Epithelial cell of proximal tubule (primary cell): ENCODE measurements at regions not wholly inside any gene's neighbourhood (a gene's known extent, or its start where the extent isn't known, plus 50 kb on each side); places are given as distances from the start of the nearest gene placed in this dataset.

Source experiments
- DNase-seq: peaks from one replicate; pipeline ENCODE4 v3.0.0-alpha.2; 2011; ENCODE audit warnings: low read depth
- H3K4me3 ChIP-seq: 2 replicates; pipeline ENCODE4 v1.5.1; 2011; ENCODE audit warnings: low read depth, mild to moderate bottlenecking, low read length
- TF ChIP-seq, protein P1 (sequence below): conservative IDR thresholded peaks from 2 replicates; pipeline ENCODE4 v1.5.1; 2012; ENCODE audit warnings: low read depth, mild to moderate bottlenecking, low read length

- TF ChIP-seq, protein P1, sequence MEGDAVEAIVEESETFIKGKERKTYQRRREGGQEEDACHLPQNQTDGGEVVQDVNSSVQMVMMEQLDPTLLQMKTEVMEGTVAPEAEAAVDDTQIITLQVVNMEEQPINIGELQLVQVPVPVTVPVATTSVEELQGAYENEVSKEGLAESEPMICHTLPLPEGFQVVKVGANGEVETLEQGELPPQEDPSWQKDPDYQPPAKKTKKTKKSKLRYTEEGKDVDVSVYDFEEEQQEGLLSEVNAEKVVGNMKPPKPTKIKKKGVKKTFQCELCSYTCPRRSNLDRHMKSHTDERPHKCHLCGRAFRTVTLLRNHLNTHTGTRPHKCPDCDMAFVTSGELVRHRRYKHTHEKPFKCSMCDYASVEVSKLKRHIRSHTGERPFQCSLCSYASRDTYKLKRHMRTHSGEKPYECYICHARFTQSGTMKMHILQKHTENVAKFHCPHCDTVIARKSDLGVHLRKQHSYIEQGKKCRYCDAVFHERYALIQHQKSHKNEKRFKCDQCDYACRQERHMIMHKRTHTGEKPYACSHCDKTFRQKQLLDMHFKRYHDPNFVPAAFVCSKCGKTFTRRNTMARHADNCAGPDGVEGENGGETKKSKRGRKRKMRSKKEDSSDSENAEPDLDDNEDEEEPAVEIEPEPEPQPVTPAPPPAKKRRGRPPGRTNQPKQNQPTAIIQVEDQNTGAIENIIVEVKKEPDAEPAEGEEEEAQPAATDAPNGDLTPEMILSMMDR = no peak
- H3K4me3 ChIP-seq = no peak overlapping the region
- DNase-seq = no peak
Measured at GRCh38 chr9:25537808-25538207, 140.4 kb downstream of the TUSC1 start.

GRCh38 chr9:25519286-25519685 is 159.0 kb downstream of the TUSC1 start:
- no peak overlapping the region for H3K4me3 ChIP-seq
- TF ChIP-seq, protein P1 = no peak
- DNase-seq = no peak

- no peak for DNase-seq
Measured at GRCh38 chr9:25517701-25518100, 160.5 kb downstream of the TUSC1 start.

GRCh38 chr9:25513509-25514033 is 164.7 kb downstream of the TUSC1 start:
- TF ChIP-seq, protein P1 = no peak
- no peak for DNase-seq
- no peak overlapping the region for H3K4me3 ChIP-seq

More at GRCh38 chr9:25517701-25518100, 160.5 kb downstream of the TUSC1 start:
- H3K4me3 ChIP-seq = no peak overlapping the region
- TF ChIP-seq, protein P1 = no peak

DNA sequence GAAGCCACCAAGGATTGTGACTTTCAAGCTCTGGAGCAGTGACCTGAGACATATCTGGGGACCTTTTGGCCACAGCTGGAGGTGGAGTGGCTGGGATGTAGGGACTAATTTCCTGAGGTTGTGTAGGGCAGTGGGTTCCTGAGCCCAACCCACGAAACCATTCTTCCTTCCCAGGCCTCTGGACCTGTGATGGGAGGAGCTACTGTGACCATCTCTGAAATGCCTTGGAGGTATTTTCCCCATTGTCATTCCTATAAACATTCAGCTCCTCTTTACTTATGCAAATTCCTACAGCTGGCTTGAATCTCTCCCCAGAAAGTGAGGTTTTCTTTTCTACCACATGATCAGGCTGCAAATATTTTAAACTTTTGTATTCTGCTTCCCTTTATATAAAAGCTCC is 172.6 kb downstream of the TUSC1 start:
- TF ChIP-seq, protein P1 = no peak
- H3K4me3 ChIP-seq = no peak overlapping the region
- DNase-seq = no peak

DNA sequence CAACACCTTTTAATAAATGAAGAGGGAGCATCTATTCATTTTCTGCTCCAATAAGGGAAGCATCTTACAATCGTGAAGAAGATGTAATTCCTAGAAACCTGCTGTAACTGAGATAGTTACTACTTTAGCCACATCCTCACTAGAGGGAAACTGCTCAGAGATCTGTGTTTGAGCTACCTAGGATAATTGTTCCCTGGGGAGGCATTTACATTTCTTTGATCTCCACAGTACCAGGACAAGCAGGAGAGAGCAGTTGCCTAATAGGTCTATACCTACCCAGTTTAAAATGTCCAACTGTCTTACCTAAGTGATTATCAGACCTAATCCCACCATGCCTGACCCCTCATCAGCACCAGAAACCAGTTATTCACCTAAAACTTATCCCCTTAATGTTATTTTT is 196.9 kb downstream of the TUSC1 start:
- H3K4me3 ChIP-seq = no peak overlapping the region
- TF ChIP-seq, protein P1 = no peak
- DNase-seq = no peak

GRCh38 chr9:25480696-25481095 is 197.5 kb downstream of the TUSC1 start:
- H3K4me3 ChIP-seq = no peak overlapping the region
- no peak for DNase-seq
- TF ChIP-seq, protein P1 = no peak
